Left lung (tissue), 4 donors: ENCODE measurements at regions not wholly inside any gene's neighbourhood (a gene's known extent, or its start where the extent isn't known, plus 50 kb on each side); places are given as distances from the start of the nearest gene placed in this dataset.
A peak's percentile ranks its signal among the peaks of the same experiment; 100 is the strongest.
"Not testable (repeated sequence)": the region's sequence is repeated elsewhere in the genome, so short reads cannot be mapped to it uniquely, and the experiment has no call there.

Source experiments
- ATAC-seq: fragments of 200-7000 bp; cut with Tn5 transposase; one replicate; pipeline ENCODE4 v1.9.1; 2020; ENCODE audit warnings: moderate library complexity
- DNase-seq, 4 donors: peaks; one replicate each; pipeline ENCODE4 v3.0.0-alpha.2; 2013 to 2020
- H3K27ac ChIP-seq, 2 donors: fragments of 200-600 bp; sonication (generic) in 1 of 2; one replicate each; pipeline versions ENCODE4 v1.5.0 to v1.8.0; 2020 to 2021
- H3K27me3 ChIP-seq, 2 donors: fragments of 200-600 bp; sonication (generic) in 1 of 2; one replicate each; pipeline versions ENCODE4 v1.5.0 to v1.8.0; 2020 to 2021
- H3K36me3 ChIP-seq, 2 donors: fragments of 200-600 bp; sonication (generic) in 1 of 2; one replicate each; pipeline versions ENCODE4 v1.5.0 to v1.8.0; 2020 to 2021
- H3K4me1 ChIP-seq, 2 donors: fragments of 200-600 bp; one replicate each; pipeline ENCODE4 v1.8.0; 2021
- H3K4me3 ChIP-seq, 2 donors: fragments of 200-600 bp; sonication (generic) in 1 of 2; one replicate each; pipeline versions ENCODE4 v1.5.0 to v1.8.0; 2020 to 2021; ENCODE audit warnings: mild to moderate bottlenecking in 1 of 2
- H3K9me3 ChIP-seq, 2 donors: fragments of 200-600 bp; sonication (generic) in 1 of 2; one replicate each; pipeline versions ENCODE4 v1.5.0 to v1.8.0; 2020 to 2021
- intact Hi-C, 2 donors: fragments of 100-400 bp; cut with DNase I; formaldehyde crosslinking; loops; one replicate each; pipeline versions ENCODE4 v1.11.2 to v1.14.2; 2022
- donor health status: DM: no; HTN: yes; CAD: no.
- donor health status: DM: no; HTN: no; CAD: no.

GRCh38 chr9:65566018-65566417 is 109.7 kb upstream of the ZNG1E start:
- H3K4me3 ChIP-seq, H3K36me3 ChIP-seq, ATAC-seq, intact Hi-C loops, H3K27me3 ChIP-seq, H3K4me1 ChIP-seq, DNase-seq, H3K9me3 ChIP-seq, H3K27ac ChIP-seq: not testable (repeated sequence)

DNA sequence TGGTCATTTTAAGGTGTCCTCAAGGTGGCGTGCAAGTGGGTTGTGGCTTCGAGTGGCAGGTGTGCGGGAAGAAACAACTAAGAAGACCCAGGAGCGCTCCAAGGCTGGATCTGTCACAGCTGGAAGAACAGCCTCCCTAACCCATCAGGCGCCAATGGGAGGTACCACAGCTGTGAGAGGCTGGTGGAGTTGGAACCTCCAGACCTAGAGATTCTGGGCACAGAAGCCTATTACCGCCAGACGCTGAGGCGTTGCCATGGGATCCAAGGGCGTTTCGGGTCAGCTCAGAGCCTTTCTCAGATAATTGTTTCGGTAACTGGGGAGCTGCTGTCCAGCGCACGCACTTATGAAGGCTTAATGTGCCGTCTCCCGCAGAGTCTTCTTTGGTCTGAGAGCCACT is 156.7 kb upstream of the ZNG1E start:
- H3K27me3 ChIP-seq, intact Hi-C loops, ATAC-seq, H3K9me3 ChIP-seq, H3K4me1 ChIP-seq, H3K36me3 ChIP-seq, DNase-seq, H3K27ac ChIP-seq, H3K4me3 ChIP-seq: not testable (repeated sequence)

DNA sequence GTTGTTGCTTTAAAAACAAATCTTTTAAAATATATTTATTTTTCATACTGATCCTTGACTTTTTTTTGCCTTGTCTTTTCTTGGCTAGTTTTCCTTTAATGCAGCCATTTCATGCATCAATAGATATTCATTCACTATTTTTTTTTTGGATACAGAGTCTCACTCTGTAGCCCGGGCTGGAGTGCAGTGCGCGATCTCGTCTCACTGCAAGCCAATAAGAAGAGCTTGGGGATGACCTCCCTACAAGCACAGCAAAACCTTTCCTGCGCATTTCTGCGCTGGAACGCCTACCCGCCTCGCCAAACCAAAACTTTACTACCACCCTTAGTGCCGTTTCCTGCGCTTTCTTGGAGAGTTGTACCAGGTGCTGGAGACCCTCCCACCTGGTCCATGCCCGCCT is 161.3 kb upstream of the ZNG1E start:
- ATAC-seq, H3K27ac ChIP-seq, H3K27me3 ChIP-seq, DNase-seq, H3K4me3 ChIP-seq, H3K4me1 ChIP-seq, H3K36me3 ChIP-seq, H3K9me3 ChIP-seq, intact Hi-C loops: not testable (repeated sequence)

DNA sequence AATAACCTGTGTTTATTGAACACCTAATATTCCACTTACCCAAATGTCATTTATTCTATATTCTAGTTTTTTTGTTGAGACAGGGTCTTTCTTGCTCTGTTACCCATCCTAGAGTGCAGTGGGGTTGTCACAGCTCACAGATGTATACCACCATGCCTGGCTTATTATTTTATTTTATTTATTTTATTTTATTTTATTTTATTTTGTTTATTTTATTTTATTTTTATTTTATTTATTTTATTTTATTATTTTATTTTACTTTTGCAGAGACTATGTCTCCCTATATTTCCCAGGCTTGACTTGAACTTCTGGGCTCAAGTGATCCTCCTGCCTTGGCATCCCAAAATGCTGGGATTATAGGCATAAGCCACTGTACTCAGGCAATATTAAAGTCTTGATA is 167.8 kb upstream of the ZNG1E start:
- H3K36me3 ChIP-seq, H3K4me3 ChIP-seq, H3K9me3 ChIP-seq, ATAC-seq, intact Hi-C loops, H3K27me3 ChIP-seq, H3K27ac ChIP-seq, DNase-seq, H3K4me1 ChIP-seq: not testable (repeated sequence)

DNA sequence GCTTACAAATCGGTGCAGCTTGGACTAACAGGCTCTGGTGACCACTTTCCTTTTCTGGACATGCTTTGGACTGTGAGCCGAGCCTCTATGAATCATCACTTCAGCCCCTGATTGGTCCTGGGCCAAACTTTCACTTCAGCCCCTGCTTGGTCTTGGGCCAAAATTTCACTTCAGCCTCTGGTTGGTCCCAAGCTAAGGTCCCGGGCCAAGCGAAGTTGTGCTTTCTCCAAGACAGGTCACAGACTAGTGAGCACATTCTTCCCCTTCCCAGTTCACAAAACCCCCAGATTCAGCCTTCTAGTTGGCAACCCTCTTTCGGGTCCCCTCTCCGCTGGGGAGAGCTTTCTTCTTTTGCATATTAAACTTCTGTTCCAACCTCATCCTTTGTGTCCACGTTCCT is 171.0 kb upstream of the ZNG1E start:
- intact Hi-C loops, ATAC-seq: not testable (repeated sequence)

DNA sequence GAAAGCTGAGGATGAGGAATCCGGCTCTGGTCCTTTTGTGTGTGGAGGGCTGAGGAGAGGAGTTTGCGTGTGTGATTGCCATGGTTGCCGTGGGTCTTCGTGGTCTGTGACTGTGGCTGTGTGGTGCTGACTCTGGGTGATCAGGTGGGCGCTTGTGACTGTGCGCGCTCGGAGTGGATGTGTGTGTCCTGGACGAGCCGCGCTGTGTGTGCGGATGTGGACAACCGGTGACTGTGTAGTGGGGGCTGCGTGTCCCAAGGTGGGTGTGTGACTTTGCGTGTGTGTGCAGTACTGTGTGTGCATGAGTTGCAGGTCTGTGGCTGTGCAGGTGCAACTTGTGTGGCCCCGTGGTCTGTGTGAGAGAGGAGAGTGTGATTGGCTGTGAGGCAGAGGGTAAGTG is 172.0 kb upstream of the ZNG1E start:
- ATAC-seq, H3K36me3 ChIP-seq, H3K4me3 ChIP-seq, H3K27me3 ChIP-seq, intact Hi-C loops, H3K4me1 ChIP-seq, H3K27ac ChIP-seq, H3K9me3 ChIP-seq: not testable (repeated sequence)
- DNase-seq: peak in 1 of 4 donors; percentile 49

More for the DNA sequence above, 171.0 kb upstream of the ZNG1E start:
- H3K4me1 ChIP-seq, H3K36me3 ChIP-seq, H3K4me3 ChIP-seq, H3K27me3 ChIP-seq, DNase-seq, H3K9me3 ChIP-seq, H3K27ac ChIP-seq: not testable (repeated sequence)

GRCh38 chr9:65482890-65483289 is 192.8 kb upstream of the ZNG1E start:
- H3K4me1 ChIP-seq, intact Hi-C loops: not testable (repeated sequence)

DNA sequence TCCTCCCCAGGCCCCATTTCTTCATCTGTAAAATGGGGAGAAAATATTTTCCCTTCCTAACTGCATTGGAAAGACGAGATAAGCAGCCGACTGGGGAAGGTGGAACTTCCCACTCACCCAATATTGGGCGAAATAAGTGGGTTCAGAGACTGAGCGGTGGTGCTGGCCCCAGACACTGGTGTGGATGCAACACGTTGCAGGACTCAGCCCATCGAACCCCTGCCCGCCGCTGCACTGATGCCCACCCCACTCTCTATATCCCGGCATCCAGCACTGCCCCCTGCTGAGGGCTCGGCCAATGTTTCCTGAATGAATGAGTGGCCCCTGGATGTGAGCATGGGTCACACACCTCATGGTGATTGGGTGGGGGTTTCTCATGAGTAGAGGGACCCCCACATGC is 194.4 kb upstream of the ZNG1E start:
- H3K9me3 ChIP-seq: peaks cover 0 to 20% of the 10 kb centered on the region in 2 donors
- intact Hi-C loops, H3K4me1 ChIP-seq, H3K27me3 ChIP-seq, ATAC-seq, H3K4me3 ChIP-seq, H3K36me3 ChIP-seq, H3K27ac ChIP-seq, DNase-seq: not testable (repeated sequence)

More at GRCh38 chr9:65482890-65483289, 192.8 kb upstream of the ZNG1E start:
- not testable (repeated sequence) for H3K4me3 ChIP-seq, H3K36me3 ChIP-seq, DNase-seq, H3K27ac ChIP-seq, ATAC-seq, H3K27me3 ChIP-seq
- peaks cover 0 to 16% of the 10 kb centered on the region in 2 donors for H3K9me3 ChIP-seq

DNA sequence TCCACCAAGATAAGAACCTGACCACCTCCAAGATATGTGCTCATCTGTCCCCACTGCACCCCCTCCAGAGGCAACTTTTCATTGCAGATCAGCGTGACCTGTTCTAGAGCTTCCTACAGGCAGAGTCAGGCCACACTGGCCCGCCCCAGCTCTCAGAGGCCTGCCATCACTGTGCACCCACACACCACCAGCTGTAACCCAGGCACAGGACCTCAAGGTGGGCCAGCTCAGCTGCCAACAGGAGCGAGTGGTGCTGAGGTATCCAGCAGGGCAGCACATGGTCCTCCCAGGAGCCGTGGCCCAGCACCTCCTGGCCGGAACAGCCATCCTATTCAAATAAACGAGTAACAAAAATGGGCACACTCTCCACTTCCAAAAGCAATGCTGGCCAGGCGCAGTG is 189.9 kb upstream of the FOXD4L5 start:
- intact Hi-C loops, H3K27me3 ChIP-seq, H3K9me3 ChIP-seq, DNase-seq, H3K36me3 ChIP-seq, H3K4me3 ChIP-seq, H3K4me1 ChIP-seq, H3K27ac ChIP-seq, ATAC-seq: not testable (repeated sequence)

DNA sequence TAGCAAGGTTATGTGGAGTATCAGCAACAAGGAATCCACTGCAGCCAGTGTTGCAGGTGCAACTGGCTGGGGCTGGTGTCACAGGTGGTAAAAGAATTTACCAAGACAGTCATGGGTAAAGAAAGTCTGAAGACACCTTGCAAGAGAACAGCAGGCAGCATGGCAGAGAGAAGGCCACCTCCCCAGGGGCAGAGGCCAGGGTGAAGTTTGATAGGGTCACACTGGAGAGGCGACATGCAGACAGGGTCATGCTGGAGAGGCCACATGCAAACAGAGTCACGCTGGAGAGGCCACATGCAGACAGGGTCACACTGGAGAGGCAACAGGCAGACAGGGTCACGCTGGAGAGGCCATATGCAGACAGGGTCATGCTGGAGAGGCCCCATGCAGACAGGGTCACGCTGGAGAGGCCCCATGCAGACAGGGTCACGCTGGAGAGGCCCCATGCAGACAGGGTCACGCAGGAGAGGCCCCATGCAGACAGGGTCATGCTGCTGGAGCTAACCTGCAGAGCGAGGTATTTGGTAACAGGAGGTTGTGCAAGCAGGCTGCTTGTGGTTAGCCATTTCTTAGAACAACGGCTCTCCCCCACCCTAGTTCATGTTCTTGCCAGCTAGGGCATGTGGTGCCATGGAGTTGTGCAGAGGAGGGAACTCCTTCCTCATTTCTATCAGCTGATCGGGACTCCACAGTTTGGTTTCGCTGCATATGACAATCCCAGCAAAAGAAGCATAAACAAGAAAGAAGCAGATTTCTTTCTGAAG is 188.2 kb upstream of the FOXD4L5 start:
- intact Hi-C loops, ATAC-seq, H3K36me3 ChIP-seq: not testable (repeated sequence)

GRCh38 chr9:65471106-65471505 is 186.1 kb upstream of the FOXD4L5 start:
- intact Hi-C loops, H3K27me3 ChIP-seq, H3K4me3 ChIP-seq, H3K4me1 ChIP-seq, ATAC-seq, H3K36me3 ChIP-seq, DNase-seq, H3K9me3 ChIP-seq, H3K27ac ChIP-seq: not testable (repeated sequence)

More for the DNA sequence above, 188.2 kb upstream of the FOXD4L5 start:
- not testable (repeated sequence) for H3K27ac ChIP-seq, H3K4me3 ChIP-seq, DNase-seq, H3K4me1 ChIP-seq, H3K27me3 ChIP-seq, H3K9me3 ChIP-seq

DNA sequence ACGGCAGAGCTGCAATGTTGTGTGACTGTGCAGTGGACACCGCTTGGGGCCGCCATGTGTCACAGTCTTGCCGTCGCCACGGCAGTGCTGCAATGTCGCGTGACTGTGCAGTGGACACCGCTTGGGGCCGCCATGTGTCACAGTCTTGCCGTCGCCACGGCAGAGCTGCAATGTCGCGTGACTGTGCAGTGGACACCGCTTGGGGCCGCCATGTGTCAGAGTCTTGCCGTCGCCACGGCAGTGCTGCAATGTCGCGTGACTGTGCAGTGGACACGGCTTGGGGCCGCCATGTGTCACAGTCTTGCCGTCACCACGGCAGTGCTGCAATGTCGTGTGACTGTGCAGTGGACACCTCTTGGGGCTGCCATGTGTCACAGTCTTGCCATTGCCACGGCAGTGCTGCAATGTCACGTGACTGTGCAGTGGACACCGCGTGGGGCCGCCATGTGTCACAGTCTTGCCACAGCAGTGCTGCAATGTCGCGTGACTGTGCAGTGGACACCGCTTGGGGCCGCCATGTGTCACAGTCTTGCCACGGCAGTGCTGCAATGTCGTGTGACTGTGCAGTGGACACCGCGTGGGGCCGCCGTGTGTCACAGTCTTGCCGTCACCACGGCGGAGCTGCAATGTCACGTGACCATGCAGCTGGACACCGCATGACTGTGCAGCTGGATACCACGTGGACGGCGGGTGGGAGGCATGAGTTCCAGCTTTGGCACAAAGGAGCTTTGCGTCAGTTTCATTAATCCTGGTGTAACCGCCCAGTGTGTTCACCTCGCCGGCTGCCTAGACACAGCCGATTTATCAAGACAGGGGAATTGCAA is 182.1 kb upstream of the FOXD4L5 start:
- H3K27ac ChIP-seq, H3K36me3 ChIP-seq, DNase-seq, intact Hi-C loops, H3K27me3 ChIP-seq, H3K4me1 ChIP-seq, H3K4me3 ChIP-seq, ATAC-seq: not testable (repeated sequence)
- H3K9me3 ChIP-seq: peaks cover 0 to 11% of the 10 kb centered on the region in 2 donors

- ATAC-seq, intact Hi-C loops, H3K27me3 ChIP-seq, H3K4me3 ChIP-seq, H3K36me3 ChIP-seq, DNase-seq, H3K4me1 ChIP-seq, H3K27ac ChIP-seq: not testable (repeated sequence)
- H3K9me3 ChIP-seq: peaks cover 0 to 15% of the 10 kb centered on the region in 2 donors
These were observed 180.4 kb upstream of the FOXD4L5 start for GRCh38 chr9:65465246-65465895.
